ENCODE measurements at regions not wholly inside any gene's neighbourhood (a gene's known extent, or its start where the extent isn't known, plus 50 kb on each side); places are given as distances from the start of the nearest gene placed in this dataset.

DNA sequence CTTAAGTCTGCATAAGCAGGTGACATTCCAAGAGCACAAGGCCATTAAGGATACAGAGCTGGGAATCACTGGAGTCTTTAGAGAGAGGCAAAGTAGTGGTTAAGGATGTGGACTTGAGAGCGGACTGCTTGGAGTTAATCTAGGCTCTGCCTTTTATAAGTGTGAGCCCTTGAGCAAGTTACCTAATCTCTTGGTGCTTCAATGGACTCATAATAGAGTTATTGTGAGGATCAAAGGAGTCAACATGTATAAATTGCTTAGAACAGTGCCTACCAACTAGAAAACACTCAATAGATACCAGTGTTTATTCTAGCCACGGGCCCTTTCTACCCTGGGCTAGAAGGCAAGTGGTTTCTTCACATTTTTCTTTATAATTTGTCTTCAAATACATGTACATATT, 819.4 kb downstream of the NR2F1-AS1 start:
- TF ChIP-seq, protein P1, sequence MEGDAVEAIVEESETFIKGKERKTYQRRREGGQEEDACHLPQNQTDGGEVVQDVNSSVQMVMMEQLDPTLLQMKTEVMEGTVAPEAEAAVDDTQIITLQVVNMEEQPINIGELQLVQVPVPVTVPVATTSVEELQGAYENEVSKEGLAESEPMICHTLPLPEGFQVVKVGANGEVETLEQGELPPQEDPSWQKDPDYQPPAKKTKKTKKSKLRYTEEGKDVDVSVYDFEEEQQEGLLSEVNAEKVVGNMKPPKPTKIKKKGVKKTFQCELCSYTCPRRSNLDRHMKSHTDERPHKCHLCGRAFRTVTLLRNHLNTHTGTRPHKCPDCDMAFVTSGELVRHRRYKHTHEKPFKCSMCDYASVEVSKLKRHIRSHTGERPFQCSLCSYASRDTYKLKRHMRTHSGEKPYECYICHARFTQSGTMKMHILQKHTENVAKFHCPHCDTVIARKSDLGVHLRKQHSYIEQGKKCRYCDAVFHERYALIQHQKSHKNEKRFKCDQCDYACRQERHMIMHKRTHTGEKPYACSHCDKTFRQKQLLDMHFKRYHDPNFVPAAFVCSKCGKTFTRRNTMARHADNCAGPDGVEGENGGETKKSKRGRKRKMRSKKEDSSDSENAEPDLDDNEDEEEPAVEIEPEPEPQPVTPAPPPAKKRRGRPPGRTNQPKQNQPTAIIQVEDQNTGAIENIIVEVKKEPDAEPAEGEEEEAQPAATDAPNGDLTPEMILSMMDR (IDR thresholded peaks at IDR 0.05; ENCODE audit: low read depth, low read length): no peak
- no peak overlapping the region for H3K4me3 ChIP-seq (ENCODE audit: low read depth, low read length)

- H3K4me3 ChIP-seq (ENCODE audit: low read depth, low read length): no peak overlapping the region
- TF ChIP-seq, protein P1 (IDR thresholded peaks at IDR 0.05; ENCODE audit: low read depth, low read length): no peak
Measured at GRCh38 chr5:92760550-92760949, 820.5 kb downstream of the NR2F1-AS1 start.

GRCh38 chr5:92758552-92758951, 822.5 kb downstream of the NR2F1-AS1 start:
- H3K4me3 ChIP-seq (ENCODE audit: low read depth, low read length): no peak overlapping the region
- TF ChIP-seq, protein P1 (IDR thresholded peaks at IDR 0.05; ENCODE audit: low read depth, low read length): no peak

- TF ChIP-seq, protein P1 (IDR thresholded peaks at IDR 0.05; ENCODE audit: low read depth, low read length): no peak
- H3K4me3 ChIP-seq (ENCODE audit: low read depth, low read length): no peak overlapping the region
Measured at GRCh38 chr5:92749943-92750342, 831.1 kb downstream of the NR2F1-AS1 start.

DNA sequence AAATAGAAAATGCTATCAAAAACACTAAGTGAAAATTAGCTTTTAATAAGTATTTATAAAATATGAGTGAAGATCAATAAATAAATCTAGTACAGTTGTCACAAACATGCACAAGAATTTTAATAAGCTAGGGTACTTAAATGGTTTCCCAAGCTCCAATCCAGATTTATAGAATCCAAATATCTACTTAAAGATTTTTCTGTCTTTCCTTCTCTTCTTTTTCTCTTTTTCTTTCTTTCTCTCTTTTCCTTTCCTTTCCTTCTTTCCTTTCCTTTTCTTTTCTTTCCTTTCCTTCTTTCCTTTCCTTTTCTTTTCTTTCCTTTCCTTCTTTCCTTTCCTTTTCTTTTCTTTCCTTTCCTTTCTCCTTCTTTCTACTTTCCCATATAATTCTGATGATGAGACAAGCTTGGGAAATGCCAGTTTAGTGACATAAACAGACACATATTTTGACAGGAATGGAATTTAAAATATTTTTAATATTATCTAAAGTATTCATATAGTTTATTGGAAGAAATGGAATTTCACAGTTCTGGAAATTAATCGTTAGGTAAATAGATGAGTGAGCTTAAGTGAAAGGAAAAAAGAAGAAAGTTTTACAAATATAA, 832.8 kb downstream of the NR2F1-AS1 start:
- TF ChIP-seq, protein P1 (IDR thresholded peaks at IDR 0.05; ENCODE audit: low read depth, low read length): no peak
- H3K4me3 ChIP-seq (ENCODE audit: low read depth, low read length): no peak overlapping the region

GRCh38 chr5:92741906-92742305, 839.1 kb downstream of the NR2F1-AS1 start:
- no peak overlapping the region for H3K4me3 ChIP-seq (ENCODE audit: low read depth, low read length)
- TF ChIP-seq, protein P1 (IDR thresholded peaks at IDR 0.05; ENCODE audit: low read depth, low read length): no peak

- TF ChIP-seq, protein P1 (IDR thresholded peaks at IDR 0.05; ENCODE audit: low read depth, low read length): no peak
Measured at GRCh38 chr5:92734211-92734940, 846.6 kb downstream of the NR2F1-AS1 start.

More at GRCh38 chr5:92734211-92734940, 846.6 kb downstream of the NR2F1-AS1 start:
- no peak overlapping the region for H3K4me3 ChIP-seq (ENCODE audit: low read depth, low read length)

Data from WI38 (cell line).